ENCODE measurements at regions not wholly inside any gene's neighbourhood (a gene's known extent, or its start where the extent isn't known, plus 50 kb on each side); places are given as distances from the start of the nearest gene placed in this dataset.

GRCh38 chr16:79811541-79811940 is 211.0 kb upstream of the MAF start:
- no peak for TF ChIP-seq CTCF (conservative IDR thresholded peaks at IDR 0.05; ENCODE audit: low read depth, low read length)
- TF ChIP-seq EZH2phosphoT487 (IDR thresholded peaks at IDR 0.05; ENCODE audit: borderline replicate concordance, low read length): no peak

Data from PC-3 (cell line).